MM.1S (cell line): ENCODE measurements at regions not wholly inside any gene's neighbourhood (a gene's known extent, or its start where the extent isn't known, plus 50 kb on each side); places are given as distances from the start of the nearest gene placed in this dataset.

ENCODE experiments used
- DNase-seq: peaks from one replicate; pipeline ENCODE4 v3.0.0-alpha.2; 2015
- H2AFZ ChIP-seq: fragments of 300-600 bp; sonication (generic); 2 replicates; pipeline ENCODE4 v1.6.0; 2016; ENCODE audit warnings: antibody characterized with exemption, low read length
- H3F3A ChIP-seq: fragments of 300-600 bp; sonication (generic); 2 replicates; pipeline ENCODE4 v1.6.1; 2016; ENCODE audit warnings: mild to moderate bottlenecking, antibody characterized with exemption, low read length, moderate library complexity, mixed read lengths; ENCODE audit not compliant: insufficient read depth
- H3K27ac ChIP-seq: fragments of 300-600 bp; sonication (generic); 2 replicates; pipeline ENCODE4 v1.5.1; 2016; ENCODE audit warnings: mild to moderate bottlenecking, low read length
- H3K27me3 ChIP-seq: fragments of 300-600 bp; sonication (generic); replicated peaks from 2 replicates; pipeline ENCODE4 v1.6.0; 2016; ENCODE audit warnings: low read length; ENCODE audit not compliant: insufficient read depth
- H3K36me3 ChIP-seq: fragments of 300-600 bp; sonication (generic); replicated peaks from 2 replicates; pipeline ENCODE4 v1.6.1; 2016; ENCODE audit warnings: mild to moderate bottlenecking, low read length, mixed read lengths; ENCODE audit not compliant: insufficient read depth
- H3K4me1 ChIP-seq: fragments of 300-600 bp; sonication (generic); 2 replicates; pipeline ENCODE4 v1.6.1; 2016; ENCODE audit warnings: low read length, mixed read lengths
- H3K4me2 ChIP-seq: fragments of 300-600 bp; sonication (generic); 2 replicates; pipeline ENCODE4 v1.6.0; 2016; ENCODE audit warnings: low read depth, low read length
- H3K4me3 ChIP-seq: fragments of 300-600 bp; sonication (generic); 2 replicates; pipeline ENCODE4 v1.5.1; 2016; ENCODE audit warnings: low read length, mixed read lengths
- H3K79me2 ChIP-seq: fragments of 300-600 bp; sonication (generic); 2 replicates; pipeline ENCODE4 v1.6.1; 2016; ENCODE audit warnings: mixed run types, low read length, mixed read lengths
- H3K9ac ChIP-seq: fragments of 300-600 bp; sonication (generic); 2 replicates; pipeline ENCODE4 v1.6.1; 2016; ENCODE audit warnings: low read length, mixed read lengths
- H3K9me2 ChIP-seq: fragments of 300-600 bp; sonication (generic); replicated peaks from 2 replicates; pipeline ENCODE4 v1.6.1; 2016; ENCODE audit warnings: mild to moderate bottlenecking, low read length, mixed read lengths; ENCODE audit not compliant: insufficient read depth
- H3K9me3 ChIP-seq: fragments of 300-600 bp; sonication (generic); replicated peaks from 2 replicates; pipeline ENCODE4 v1.6.1; 2016; ENCODE audit warnings: mild to moderate bottlenecking, low read length, mixed read lengths; ENCODE audit not compliant: insufficient read depth
- H4K20me1 ChIP-seq: fragments of 300-600 bp; sonication (generic); 2 replicates; pipeline ENCODE4 v1.6.1; 2016; ENCODE audit warnings: mild to moderate bottlenecking, low read length, moderate library complexity, mixed read lengths; ENCODE audit not compliant: insufficient read depth
- CTCF ChIP-seq: fragments of 300-600 bp; sonication (generic); IDR thresholded peaks from 2 replicates; pipeline ENCODE4 v1.5.1; 2016; ENCODE audit warnings: antibody characterized with exemption, low read length, mixed read lengths
- EZH2 ChIP-seq: fragments of 300-600 bp; sonication (generic); optimal IDR thresholded peaks from 2 replicates; pipeline ENCODE3; 2017; ENCODE audit warnings: low read depth, mild to moderate bottlenecking, antibody characterized with exemption, low read length, mixed read lengths
- EZH2phosphoT487 ChIP-seq: fragments of 300-600 bp; sonication (generic); IDR thresholded peaks from 2 replicates; pipeline ENCODE4 v1.6.1; 2018; ENCODE audit warnings: antibody characterized with exemption, low read length

DNA sequence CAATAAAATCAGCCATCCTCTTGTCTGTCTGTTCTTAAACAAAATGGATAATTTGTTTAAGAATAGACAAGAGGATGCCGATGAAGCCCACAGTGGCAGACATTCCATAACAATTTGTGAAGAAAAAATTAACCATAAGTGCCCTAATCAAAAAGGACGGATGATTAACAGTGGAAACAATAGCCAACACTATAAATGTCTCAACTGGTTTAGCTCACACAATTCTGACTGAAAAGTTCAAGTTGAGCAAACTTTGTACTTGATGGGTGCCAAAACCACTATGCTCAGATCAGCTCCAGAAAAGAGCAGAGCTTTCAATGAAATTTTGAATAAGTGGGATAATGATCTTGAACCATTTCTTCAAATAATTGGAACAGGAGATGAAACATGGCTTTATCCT lies 202.2 kb upstream of the OR4E1 start:
- H4K20me1 ChIP-seq: no peaks in the 10 kb centered on the region
- H3K27ac ChIP-seq: no peak overlapping the region
- no peak overlapping the region for H3K4me3 ChIP-seq
- H2AFZ ChIP-seq: no peak overlapping the region
- no peaks in the 10 kb centered on the region for H3K9me3 ChIP-seq
- no peaks in the 10 kb centered on the region for H3K36me3 ChIP-seq
- no peaks in the 10 kb centered on the region for H3K4me1 ChIP-seq
- no peaks in the 10 kb centered on the region for H3K9me2 ChIP-seq
- no peak for DNase-seq
- TF ChIP-seq EZH2: no peak
- no peak for TF ChIP-seq CTCF
- no peak for TF ChIP-seq EZH2phosphoT487
- no peak overlapping the region for H3K9ac ChIP-seq
- H3K4me2 ChIP-seq: no peak overlapping the region
- H3K79me2 ChIP-seq: no peaks in the 10 kb centered on the region
- no peaks in the 10 kb centered on the region for H3F3A ChIP-seq
- no peaks in the 10 kb centered on the region for H3K27me3 ChIP-seq

DNA sequence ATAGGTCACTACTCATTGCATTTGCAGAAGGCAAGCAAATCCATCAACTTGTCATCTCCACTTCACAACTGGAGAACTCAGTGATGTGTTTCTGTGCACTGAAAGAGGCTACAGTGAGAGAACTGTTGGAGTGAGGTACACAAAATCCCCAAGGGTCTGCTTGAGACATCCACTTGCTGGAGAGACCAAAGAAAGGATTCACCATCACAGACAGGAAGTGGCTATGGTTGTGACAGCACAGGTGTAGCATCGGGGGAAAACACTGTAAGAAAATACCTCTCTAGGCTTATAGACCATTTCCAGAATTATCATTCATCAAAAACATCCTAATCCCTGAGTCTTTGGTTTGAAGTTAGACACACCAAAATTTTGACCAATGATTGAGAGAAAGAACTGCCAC lies 201.3 kb upstream of the OR4E1 start:
- no peaks in the 10 kb centered on the region for H3F3A ChIP-seq
- DNase-seq: peak; percentile 7
- no peak overlapping the region for H3K4me2 ChIP-seq
- no peaks in the 10 kb centered on the region for H3K4me1 ChIP-seq
- no peak overlapping the region for H3K27ac ChIP-seq
- no peaks in the 10 kb centered on the region for H3K9me3 ChIP-seq
- no peak overlapping the region for H3K4me3 ChIP-seq
- H4K20me1 ChIP-seq: no peaks in the 10 kb centered on the region
- no peak overlapping the region for H2AFZ ChIP-seq
- no peaks in the 10 kb centered on the region for H3K79me2 ChIP-seq
- no peak overlapping the region for H3K9ac ChIP-seq
- no peaks in the 10 kb centered on the region for H3K27me3 ChIP-seq
- H3K36me3 ChIP-seq: no peaks in the 10 kb centered on the region
- no peak for TF ChIP-seq EZH2
- no peak for TF ChIP-seq CTCF
- no peak for TF ChIP-seq EZH2phosphoT487
- H3K9me2 ChIP-seq: no peaks in the 10 kb centered on the region

DNA sequence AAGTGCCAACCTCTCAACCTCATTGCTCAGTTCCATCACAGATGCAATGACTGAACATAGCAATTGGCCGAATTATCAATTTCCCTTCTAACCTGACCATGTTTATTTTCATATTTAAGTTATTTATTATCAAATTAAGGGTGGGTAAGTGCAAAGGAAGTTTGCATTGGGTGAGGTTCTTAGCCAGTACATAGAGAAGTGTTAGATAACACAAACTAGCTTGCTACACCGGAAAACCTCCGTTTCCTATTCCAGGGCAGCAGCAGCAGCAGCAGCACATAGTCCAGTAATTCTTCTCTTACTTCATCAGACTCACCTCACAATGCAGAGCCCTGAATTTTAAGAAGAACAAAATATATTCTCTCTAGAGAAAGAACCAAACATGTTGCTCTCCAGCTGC lies 200.5 kb upstream of the OR4E1 start:
- no peaks in the 10 kb centered on the region for H3K4me1 ChIP-seq
- H4K20me1 ChIP-seq: no peaks in the 10 kb centered on the region
- H3K27me3 ChIP-seq: no peaks in the 10 kb centered on the region
- no peak overlapping the region for H3K27ac ChIP-seq
- no peak overlapping the region for H3K4me2 ChIP-seq
- DNase-seq: no peak
- no peak overlapping the region for H3K9ac ChIP-seq
- no peaks in the 10 kb centered on the region for H3F3A ChIP-seq
- H3K36me3 ChIP-seq: no peaks in the 10 kb centered on the region
- no peak for TF ChIP-seq EZH2phosphoT487
- TF ChIP-seq CTCF: no peak
- no peak for TF ChIP-seq EZH2
- no peaks in the 10 kb centered on the region for H3K9me2 ChIP-seq
- no peak overlapping the region for H3K4me3 ChIP-seq
- H3K79me2 ChIP-seq: no peaks in the 10 kb centered on the region
- no peak overlapping the region for H2AFZ ChIP-seq
- no peaks in the 10 kb centered on the region for H3K9me3 ChIP-seq
